ENCODE measurements at regions not wholly inside any gene's neighbourhood (a gene's known extent, or its start where the extent isn't known, plus 50 kb on each side); places are given as distances from the start of the nearest gene placed in this dataset.

GRCh38 chr7:115235075-115235474, 313.2 kb downstream of the MDFIC start:
- ATAC-seq (no peak), DNase-seq (no peak)
- H3K4me1 ChIP-seq = no peaks in the 10 kb centered on the region
- H3K4me3 ChIP-seq = no peak overlapping the region
- H3K9me3 ChIP-seq = no peaks in the 10 kb centered on the region
- TF ChIP-seq, protein P1, sequence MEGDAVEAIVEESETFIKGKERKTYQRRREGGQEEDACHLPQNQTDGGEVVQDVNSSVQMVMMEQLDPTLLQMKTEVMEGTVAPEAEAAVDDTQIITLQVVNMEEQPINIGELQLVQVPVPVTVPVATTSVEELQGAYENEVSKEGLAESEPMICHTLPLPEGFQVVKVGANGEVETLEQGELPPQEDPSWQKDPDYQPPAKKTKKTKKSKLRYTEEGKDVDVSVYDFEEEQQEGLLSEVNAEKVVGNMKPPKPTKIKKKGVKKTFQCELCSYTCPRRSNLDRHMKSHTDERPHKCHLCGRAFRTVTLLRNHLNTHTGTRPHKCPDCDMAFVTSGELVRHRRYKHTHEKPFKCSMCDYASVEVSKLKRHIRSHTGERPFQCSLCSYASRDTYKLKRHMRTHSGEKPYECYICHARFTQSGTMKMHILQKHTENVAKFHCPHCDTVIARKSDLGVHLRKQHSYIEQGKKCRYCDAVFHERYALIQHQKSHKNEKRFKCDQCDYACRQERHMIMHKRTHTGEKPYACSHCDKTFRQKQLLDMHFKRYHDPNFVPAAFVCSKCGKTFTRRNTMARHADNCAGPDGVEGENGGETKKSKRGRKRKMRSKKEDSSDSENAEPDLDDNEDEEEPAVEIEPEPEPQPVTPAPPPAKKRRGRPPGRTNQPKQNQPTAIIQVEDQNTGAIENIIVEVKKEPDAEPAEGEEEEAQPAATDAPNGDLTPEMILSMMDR (IDR thresholded peaks at IDR 0.05) = no peak
- H3K36me3 ChIP-seq (ENCODE audit: insufficient read depth in 1 of 2, low read depth in 1 of 2) = no peaks in the 10 kb centered on the region
- WGBS, 3 donors = 94 to 97% (median 97%) methylated on average over 2 of the region's 2 CpGs
- H3K27me3 ChIP-seq (ENCODE audit: insufficient read depth in 3 of 3, low read length in 2 of 3) = no peaks in the 10 kb centered on the region
- H3K27ac ChIP-seq = no peak overlapping the region
- intact Hi-C loops (cut with DNase I) = no loop called here

DNA sequence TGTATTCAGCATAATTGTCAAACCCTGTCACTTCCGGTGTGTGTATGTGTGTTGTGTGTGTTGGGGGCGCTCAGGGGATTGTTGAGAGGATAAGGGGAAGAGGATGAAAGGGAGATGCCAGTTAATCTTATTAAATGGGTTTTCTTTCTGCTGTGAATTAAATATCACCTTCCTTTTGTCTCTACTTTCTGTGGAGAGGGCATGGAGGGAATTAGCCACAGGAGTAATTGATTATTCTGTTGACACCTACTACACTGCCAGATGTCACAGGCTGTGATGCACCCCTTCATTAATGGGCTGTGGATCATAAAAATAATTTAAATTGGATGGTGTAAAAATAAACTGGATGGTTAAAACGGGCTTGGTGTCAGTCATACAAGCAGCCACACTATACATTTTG, 311.9 kb downstream of the MDFIC start:
- no peaks in the 10 kb centered on the region for H3K4me1 ChIP-seq
- intact Hi-C loops (cut with DNase I) = no loop called here

GRCh38 chr7:115232041-115232440, 310.1 kb downstream of the MDFIC start:
- no peak overlapping the region for H3K4me3 ChIP-seq
- H3K27ac ChIP-seq = no peak overlapping the region
- no peaks in the 10 kb centered on the region for H3K27me3 ChIP-seq (ENCODE audit: insufficient read depth in 3 of 3, low read length in 2 of 3)
- TF ChIP-seq, protein P1 (IDR thresholded peaks at IDR 0.05) = no peak
- DNase-seq (no peak), ATAC-seq (no peak)
- H3K9me3 ChIP-seq = no peaks in the 10 kb centered on the region
- no peaks in the 10 kb centered on the region for H3K36me3 ChIP-seq (ENCODE audit: insufficient read depth in 1 of 2, low read depth in 1 of 2)
- 74 to 81% (median 75%) methylated on average over 3 of the region's 3 CpGs for WGBS, 3 donors
- intact Hi-C loops (cut with DNase I) = no loop called here
- no peaks in the 10 kb centered on the region for H3K4me1 ChIP-seq

More for the DNA sequence above, 311.9 kb downstream of the MDFIC start:
- DNase-seq = no peak
- no peak for ATAC-seq
- no peak overlapping the region for H3K4me3 ChIP-seq
- H3K36me3 ChIP-seq (ENCODE audit: insufficient read depth in 1 of 2, low read depth in 1 of 2) = no peaks in the 10 kb centered on the region
- no peak overlapping the region for H3K27ac ChIP-seq
- no peaks in the 10 kb centered on the region for H3K27me3 ChIP-seq (ENCODE audit: insufficient read depth in 3 of 3, low read length in 2 of 3)
- 74 to 79% (median 74%) methylated on average over 3 of the region's 3 CpGs for WGBS, 3 donors
- TF ChIP-seq, protein P1 (IDR thresholded peaks at IDR 0.05) = no peak
- H3K9me3 ChIP-seq = no peaks in the 10 kb centered on the region

GRCh38 chr7:115230882-115231571, 309.1 kb downstream of the MDFIC start:
- TF ChIP-seq, protein P1 (IDR thresholded peaks at IDR 0.05) = no peak
- Histone ChIP-seq H3K9me3 (no peaks in the 10 kb centered on the region), H3K27ac (no peak overlapping the region), H3K36me3 (ENCODE audit: insufficient read depth in 1 of 2, low read depth in 1 of 2) (no peaks in the 10 kb centered on the region), H3K4me3 (no peak overlapping the region), H3K27me3 (ENCODE audit: insufficient read depth in 3 of 3, low read length in 2 of 3) (no peaks in the 10 kb centered on the region), H3K4me1 (no peaks in the 10 kb centered on the region)
- DNase-seq (no peak), ATAC-seq (peak; percentile 47 to 71 (median 66))
- WGBS, 3 donors = 4 to 18% (median 13%) methylated on average over 1 of the region's 1 CpG
- intact Hi-C loops (cut with DNase I) = no loop called here
